ENCODE measurements at regions not wholly inside any gene's neighbourhood (a gene's known extent, or its start where the extent isn't known, plus 50 kb on each side); places are given as distances from the start of the nearest gene placed in this dataset.

DNA sequence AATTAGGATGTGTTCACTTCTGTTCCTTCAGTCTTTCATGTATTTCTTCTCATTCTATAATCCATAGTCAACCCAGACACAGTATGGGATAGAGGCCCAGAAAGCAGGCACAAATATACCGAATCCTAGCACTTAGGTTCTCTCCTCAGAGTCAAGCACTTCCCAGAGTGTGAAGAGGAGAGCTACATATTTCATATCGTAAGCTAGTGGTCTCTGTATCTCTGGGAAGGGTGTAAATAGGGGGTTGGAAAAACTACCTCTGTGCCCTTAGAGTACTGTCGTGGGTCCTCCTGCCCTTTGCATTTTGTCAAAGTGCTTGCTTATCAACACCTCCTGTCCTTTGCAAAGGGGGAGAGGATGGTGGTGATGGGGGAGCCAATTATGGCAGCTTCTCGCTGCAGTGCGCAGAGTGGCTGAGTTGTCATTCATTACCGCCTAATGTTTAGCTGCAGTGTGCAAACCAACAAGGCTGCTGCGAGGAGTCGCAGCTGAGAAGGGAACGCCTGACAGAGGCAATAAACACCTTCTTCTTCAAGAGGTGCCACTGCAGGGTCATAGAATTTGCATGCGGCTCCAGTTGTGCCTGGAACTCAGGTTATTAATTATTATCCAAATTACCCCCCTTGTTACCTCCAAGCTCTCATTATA, 182.7 kb downstream of the NUF2 start:
- H3K27me3 ChIP-seq (replicated peaks; ENCODE audit: insufficient read depth): no peaks in the 10 kb centered on the region
- 89% methylated on average over 10 of the region's 10 CpGs for WGBS
- H3K27ac ChIP-seq: no peak overlapping the region
- H3K36me3 ChIP-seq: no peaks in the 10 kb centered on the region
- H3K4me1 ChIP-seq (replicated peaks): no peaks in the 10 kb centered on the region
- TF ChIP-seq POLR2A (IDR thresholded peaks at IDR 0.05): no peak
- no peak for TF ChIP-seq POLR2AphosphoS5 (IDR thresholded peaks at IDR 0.05)
- TF ChIP-seq, protein P1, sequence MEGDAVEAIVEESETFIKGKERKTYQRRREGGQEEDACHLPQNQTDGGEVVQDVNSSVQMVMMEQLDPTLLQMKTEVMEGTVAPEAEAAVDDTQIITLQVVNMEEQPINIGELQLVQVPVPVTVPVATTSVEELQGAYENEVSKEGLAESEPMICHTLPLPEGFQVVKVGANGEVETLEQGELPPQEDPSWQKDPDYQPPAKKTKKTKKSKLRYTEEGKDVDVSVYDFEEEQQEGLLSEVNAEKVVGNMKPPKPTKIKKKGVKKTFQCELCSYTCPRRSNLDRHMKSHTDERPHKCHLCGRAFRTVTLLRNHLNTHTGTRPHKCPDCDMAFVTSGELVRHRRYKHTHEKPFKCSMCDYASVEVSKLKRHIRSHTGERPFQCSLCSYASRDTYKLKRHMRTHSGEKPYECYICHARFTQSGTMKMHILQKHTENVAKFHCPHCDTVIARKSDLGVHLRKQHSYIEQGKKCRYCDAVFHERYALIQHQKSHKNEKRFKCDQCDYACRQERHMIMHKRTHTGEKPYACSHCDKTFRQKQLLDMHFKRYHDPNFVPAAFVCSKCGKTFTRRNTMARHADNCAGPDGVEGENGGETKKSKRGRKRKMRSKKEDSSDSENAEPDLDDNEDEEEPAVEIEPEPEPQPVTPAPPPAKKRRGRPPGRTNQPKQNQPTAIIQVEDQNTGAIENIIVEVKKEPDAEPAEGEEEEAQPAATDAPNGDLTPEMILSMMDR (IDR thresholded peaks at IDR 0.05): no peak
- H3K9me3 ChIP-seq: no peaks in the 10 kb centered on the region
- intact Hi-C loops (cut with DNase I): no loop called here
- no peak overlapping the region for H3K4me3 ChIP-seq
- no peak for DNase-seq (ENCODE audit: low spot score)

GRCh38 chr1:163509114-163509513, 187.4 kb downstream of the NUF2 start:
- Histone ChIP-seq H3K36me3 (no peaks in the 10 kb centered on the region), H3K27ac (no peak overlapping the region), H3K4me3 (no peak overlapping the region), H3K9me3 (no peaks in the 10 kb centered on the region), H3K27me3 (replicated peaks; ENCODE audit: insufficient read depth) (no peaks in the 10 kb centered on the region), H3K4me1 (replicated peaks) (no peaks in the 10 kb centered on the region)
- no peak for TF ChIP-seq POLR2A (IDR thresholded peaks at IDR 0.05)
- TF ChIP-seq, protein P1 (IDR thresholded peaks at IDR 0.05): no peak
- no peak for TF ChIP-seq POLR2AphosphoS5 (IDR thresholded peaks at IDR 0.05)
- no peak for DNase-seq (ENCODE audit: low spot score)
- 83% methylated on average over 2 of the region's 2 CpGs for WGBS
- intact Hi-C loops (cut with DNase I): no loop called here

DNA sequence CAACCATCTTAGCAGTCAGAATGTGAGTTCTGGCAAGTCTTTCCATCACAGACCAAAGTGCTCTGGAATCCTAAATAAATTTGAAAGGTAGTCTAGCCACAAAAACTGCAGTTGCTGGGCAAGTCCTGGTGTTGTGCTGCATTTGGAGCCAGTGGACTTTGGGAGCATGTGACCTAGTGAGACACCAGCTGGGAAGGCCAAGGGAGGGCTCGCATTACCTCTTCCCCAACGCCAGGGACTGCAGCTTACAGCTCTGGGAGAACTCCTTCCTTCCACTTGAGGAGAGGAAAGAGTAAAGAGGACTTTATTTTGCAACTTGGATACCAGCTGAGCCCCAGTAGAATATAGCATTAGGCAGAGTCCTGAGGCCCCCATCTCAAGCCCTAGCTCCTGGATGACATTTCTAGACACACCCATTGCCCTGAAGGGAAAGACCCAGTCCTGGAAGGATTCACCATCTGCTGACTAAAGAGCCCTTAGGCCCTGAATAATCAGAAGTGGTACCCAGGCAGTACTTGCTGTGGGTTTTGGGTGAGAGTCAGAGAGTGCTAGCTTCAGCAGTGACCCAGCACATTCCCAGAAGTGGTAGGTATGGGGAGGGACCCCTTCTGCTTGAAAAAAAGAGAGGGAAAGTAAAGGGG, 190.7 kb downstream of the NUF2 start:
- Histone ChIP-seq H3K27me3 (replicated peaks; ENCODE audit: insufficient read depth) (no peaks in the 10 kb centered on the region), H3K9me3 (no peaks in the 10 kb centered on the region), H3K4me1 (replicated peaks) (no peaks in the 10 kb centered on the region), H3K27ac (no peak overlapping the region), H3K4me3 (no peak overlapping the region), H3K36me3 (no peaks in the 10 kb centered on the region)
- intact Hi-C loops (cut with DNase I): no loop called here
- 77% methylated on average over 2 of the region's 2 CpGs for WGBS
- DNase-seq (ENCODE audit: low spot score): no peak
- TF ChIP-seq, protein P1 (IDR thresholded peaks at IDR 0.05): no peak

- Histone ChIP-seq H3K27me3 (replicated peaks; ENCODE audit: insufficient read depth) (no peaks in the 10 kb centered on the region), H3K9me3 (no peaks in the 10 kb centered on the region), H3K4me3 (no peak overlapping the region), H3K4me1 (replicated peaks) (no peaks in the 10 kb centered on the region), H3K27ac (no peak overlapping the region), H3K36me3 (no peaks in the 10 kb centered on the region)
- no peak for DNase-seq (ENCODE audit: low spot score)
- 97% methylated on average over 7 of the region's 7 CpGs for WGBS
- no peak for TF ChIP-seq POLR2A (IDR thresholded peaks at IDR 0.05)
- no peak for TF ChIP-seq POLR2AphosphoS5 (IDR thresholded peaks at IDR 0.05)
- TF ChIP-seq, protein P1 (IDR thresholded peaks at IDR 0.05): no peak
- intact Hi-C loops (cut with DNase I): no loop called here
These were observed 201.7 kb downstream of the NUF2 start for GRCh38 chr1:163523375-163524029.

Measured in prostate gland (tissue), 2 donors.